HT1080 (cell line): ENCODE measurements at regions not wholly inside any gene's neighbourhood (a gene's known extent, or its start where the extent isn't known, plus 50 kb on each side); places are given as distances from the start of the nearest gene placed in this dataset.

ENCODE experiments used
- DNase-seq: peaks from one replicate; pipeline ENCODE4 v3.0.0-alpha.2; 2015; ENCODE audit warnings: low read depth

DNA sequence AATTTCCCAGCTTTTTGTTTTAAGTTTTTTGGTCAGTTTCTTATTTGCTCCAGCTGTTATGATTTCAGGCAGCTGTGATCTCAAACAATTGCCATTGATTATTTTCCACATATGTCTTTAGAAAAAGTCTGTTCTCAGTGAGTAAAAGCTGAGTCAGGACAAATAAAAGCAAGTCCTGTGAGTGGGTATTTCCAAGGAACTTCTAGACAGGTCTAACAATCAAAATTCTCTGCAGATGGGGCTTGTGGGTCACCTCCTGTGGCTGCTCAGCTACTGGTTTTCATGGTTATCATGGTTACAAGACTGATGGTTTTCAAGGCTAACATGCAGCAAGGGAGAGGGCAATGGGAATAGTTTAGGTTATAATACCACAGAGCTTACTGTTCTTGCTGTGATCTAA, 585.7 kb downstream of the LMO4 start:
- no peak for DNase-seq

DNA sequence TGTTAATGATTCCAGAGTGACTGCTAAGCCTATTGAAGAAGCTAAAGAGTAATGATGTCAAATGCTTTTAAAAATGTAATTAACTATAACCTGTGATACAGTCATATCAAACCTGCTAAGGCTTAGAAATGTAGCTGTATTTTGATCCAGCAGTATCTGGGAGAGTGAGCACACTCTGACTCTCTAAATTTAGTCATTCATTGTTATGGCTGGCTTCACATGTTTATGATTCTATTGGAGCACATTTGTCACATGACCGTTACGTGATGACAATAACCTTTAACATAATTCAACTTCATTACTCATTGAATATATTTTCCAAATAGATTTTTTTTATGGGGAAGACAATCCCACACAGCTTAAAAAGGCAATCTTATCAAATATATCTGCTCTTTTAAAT, 587.1 kb downstream of the LMO4 start:
- DNase-seq = peak; percentile 7

DNA sequence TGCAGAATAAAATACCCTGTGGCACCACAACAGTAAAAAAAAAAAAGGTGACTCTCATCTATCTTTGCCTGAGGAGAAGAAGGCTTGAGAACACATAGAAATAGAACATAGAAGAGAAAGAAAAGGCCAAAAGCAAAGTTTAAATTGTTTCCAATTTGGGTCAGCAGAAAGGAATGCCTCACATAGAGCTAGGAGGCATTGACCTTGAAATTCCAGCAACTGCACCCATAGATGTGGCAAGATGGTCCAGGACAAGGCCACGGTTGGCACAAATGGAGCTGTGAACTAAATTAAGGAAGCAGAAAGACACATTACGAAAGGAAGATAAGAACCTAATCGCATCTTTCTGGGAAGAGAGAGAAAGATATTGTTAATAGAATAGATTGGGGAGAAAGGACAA, 588.3 kb downstream of the LMO4 start:
- DNase-seq = no peak

DNA sequence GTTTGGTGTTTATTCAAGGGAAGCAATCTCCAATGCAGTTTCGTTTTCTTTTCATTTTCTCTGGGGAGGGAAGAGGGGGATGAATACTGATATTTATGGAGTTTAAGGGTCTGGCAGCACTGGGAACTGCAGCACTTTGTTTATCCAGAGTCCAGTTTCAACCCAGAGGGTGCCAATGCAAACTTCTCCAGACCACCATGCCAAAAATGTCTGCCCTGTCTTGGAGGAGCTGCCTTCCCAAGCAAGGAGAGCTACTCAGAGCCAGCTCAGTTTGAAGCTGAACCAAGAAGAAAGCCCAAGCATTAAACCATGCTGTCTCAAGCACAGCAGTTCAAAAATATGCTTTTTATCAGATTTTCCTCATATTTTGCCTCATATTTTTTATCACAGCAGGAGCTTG, 589.7 kb downstream of the LMO4 start:
- DNase-seq = no peak

DNA sequence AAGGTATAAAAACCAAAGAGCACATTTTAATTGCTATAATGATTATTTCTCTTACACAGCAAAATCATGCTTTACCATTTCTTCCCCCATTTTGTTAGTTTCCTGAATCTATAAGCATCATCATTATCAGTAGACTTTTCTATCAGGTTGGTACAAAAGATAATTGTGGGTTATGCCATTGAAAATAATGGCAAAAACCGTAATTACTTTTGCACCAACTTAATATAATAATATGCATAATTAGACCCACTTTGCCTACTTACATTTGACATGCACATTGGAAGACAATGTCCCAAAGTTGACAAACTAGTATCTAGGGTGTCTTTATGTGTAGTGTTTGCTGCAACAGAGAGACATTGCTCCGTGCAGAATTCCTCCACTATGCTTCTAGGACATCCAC, 594.2 kb downstream of the LMO4 start:
- DNase-seq = no peak

DNA sequence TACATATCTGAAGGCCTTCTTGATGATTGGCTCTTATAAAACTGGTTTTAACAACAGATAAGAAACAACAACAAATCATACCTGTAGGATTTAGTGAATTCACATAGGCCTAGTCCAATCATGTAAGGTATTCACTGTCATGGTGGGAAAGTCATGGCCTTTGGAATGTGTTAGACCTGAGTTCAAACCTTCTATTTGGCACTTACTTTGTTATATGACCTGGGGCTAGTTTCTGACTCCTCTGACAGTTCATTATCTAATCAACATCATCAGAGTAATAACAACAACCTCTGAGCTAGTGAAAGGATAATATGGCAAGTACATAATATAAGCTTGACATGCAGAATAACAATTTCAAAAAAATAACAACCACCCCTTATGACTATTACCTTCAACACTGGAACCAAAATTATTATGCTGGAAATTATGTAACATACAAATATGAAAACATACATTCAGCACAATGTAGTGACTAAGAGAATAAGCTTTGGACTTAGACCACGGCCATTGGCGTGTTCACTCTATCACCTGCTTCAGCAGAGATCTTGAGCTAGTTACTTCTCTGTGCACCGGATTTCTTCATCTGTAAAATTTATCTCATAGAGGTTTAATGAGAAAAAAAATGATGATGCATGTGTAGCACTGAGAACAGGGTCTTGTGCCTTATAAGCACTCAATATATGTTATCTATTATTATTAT, 597.6 kb downstream of the LMO4 start:
- no peak for DNase-seq

DNA sequence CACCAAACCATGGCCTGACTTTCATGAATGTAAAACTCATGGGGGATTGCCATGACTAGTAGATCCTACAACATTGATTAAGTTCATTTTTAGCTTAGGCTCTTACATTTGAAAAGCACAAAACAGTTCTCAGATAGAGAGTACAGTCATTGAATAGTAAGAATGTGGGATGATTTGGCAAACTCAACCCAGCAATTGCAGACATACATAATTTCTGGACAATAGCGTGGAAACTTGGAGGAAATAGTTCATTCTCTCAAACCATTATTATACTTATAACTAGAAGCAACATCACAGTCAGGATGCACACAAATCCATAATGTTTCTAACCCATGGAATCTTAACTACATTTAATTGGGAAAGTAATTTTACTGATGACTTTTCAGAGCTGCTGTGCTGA, 598.2 kb downstream of the LMO4 start:
- DNase-seq = no peak

DNA sequence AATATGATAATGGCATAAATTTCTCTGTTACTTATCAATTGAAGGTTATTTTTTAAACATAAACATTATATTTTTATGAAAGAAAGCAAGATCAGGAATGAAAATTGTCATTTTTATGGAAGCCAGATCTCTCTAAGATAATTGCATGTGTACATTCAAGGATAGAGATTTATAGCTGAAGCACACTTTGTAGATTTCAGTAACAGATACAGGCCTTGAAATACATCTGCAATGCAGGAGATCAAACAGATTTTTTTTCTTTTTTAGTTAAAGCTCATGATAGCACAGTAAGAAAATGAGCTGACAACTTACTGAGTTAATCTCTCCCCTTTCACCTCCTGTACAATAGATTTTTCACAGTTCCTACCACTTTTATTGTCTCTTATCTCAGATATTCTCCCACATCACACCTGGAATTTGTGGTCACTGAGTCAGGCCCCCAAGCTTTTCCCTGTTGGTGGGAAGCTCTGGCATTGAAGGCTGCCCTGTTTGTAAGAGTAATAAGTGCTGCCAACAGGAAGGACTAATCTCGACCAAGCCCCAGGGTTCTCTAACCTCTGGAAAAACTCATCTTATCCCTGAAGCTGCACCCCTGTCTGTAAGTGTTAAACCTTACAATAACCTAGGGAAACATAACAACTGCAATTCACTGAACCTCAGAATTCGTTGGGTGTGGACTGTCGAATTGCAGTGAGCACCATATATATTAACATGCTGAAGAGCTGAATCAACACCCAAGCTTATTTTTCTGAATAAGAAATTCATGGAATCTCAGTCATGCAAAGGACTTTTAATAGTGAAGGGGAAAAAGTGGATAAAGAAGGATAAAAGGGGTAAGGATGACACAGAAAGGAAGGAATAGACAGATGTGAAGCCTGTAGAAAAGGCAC, 599.0 kb downstream of the LMO4 start:
- peak; percentile 55 for DNase-seq

DNA sequence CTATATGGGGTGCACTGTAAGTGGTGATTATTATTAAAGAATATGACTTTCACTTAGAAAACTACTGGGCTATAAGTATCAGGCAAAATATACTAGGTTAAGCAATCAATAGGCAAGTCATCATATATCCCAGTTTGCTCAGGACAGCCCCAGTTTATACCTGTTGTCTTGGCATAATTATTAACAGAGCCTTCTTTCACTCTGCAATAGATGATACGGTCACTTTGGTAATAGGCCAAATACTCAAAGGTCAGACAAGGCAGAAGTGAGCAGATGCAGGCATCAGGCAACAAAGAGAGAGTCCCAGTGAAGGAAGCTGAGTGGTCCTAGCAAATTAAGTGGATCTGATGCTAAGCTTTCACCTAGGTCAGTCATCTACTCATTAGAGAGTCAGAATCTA, 599.9 kb downstream of the LMO4 start:
- DNase-seq = no peak

DNA sequence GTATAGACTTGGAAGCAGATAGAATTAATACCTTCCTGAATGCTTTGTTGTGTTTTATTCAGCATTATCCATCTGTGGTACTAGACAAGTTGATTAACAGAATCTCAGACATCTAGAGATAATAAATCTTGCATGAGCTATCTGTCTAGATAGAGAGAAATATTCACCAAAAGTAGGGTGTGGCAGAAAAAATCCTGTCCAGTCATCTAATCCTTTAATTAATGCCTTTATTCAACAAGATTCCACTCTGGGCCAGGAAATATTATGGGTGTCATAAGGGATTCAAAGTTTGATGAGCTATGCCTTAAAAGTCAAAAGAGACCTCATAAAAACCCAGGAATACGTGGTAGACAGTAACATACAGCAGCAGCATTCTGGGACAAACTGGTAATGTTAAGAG, 601.2 kb downstream of the LMO4 start:
- no peak for DNase-seq

DNA sequence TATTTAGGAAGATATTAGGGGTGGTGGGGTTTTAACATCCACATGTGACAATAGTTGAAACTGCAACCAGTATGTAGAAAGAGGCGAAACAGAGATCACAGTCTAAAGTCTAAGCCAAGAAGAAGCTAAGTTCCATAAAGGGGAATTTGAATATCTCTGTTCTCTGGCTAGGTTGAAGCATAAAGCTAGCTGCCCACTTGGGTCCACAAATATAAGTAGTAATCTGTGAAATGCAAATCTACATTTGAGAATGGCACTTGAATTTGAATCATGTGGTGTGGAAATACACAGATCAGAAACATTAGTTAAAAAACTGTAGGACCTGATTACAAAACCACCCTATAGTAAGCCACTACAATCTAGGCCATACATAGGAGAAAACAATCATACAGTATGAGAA, 602.1 kb downstream of the LMO4 start:
- DNase-seq = no peak

DNA sequence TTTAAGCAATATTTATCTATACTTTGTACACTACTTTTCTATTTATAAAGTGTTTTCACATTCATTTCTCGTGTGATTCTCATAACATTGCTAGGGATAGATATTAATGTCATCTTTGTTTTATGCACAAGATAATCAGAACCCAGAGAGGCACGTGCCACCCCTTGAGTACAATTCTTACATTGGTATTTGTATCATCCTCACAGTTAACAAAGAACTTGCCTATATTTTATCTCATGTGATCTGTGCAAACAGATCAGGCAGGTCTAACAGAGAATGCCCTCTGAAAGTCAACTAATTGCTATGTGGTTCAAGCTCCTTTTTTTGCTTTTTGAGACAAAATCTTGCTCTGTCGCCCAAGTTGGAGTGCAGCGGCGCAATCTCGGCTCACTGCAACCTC, 604.5 kb downstream of the LMO4 start:
- DNase-seq = no peak

DNA sequence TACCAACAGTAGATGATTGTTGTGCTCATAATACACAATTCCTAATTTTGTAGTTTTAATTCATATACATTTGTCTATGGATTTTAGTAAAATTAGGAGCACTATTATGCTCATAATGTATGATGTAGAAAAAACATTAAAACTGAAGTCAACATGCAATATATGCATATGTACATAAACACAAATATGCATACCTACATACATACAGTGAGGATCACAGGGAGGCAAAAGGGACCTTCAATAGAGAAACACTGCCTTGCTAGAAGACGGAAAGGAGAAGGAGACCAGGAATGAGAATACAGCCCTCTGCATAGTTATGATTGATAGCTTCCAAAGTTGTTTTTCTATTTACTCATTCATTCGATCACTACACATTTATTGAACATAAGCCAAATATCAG, 606.5 kb downstream of the LMO4 start:
- no peak for DNase-seq

DNA sequence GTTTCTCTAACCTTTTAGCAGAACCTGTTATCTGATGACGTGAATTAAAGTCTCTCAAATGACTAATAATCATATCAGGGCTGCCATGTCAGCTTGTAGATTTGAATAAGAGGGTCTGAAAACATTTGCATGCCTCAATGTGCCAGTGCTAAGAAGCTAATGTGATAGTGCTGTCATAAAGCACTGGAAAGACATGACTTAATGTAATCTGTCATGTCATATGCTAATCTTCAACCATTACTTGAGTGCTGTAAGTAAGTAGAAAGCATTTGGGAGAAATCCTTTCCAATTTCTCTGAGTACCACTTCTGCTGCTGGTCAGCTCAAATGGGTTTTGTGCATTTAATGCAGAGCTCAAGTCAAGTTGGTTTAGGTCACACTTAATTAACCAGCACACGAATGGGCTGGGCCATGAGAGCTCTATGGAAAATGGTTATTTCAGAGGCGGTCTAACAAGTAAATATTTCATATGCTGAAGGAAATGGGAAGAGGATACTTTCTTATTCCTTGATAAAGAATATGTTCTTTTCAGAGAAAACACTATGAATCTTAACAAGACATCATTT, 609.2 kb downstream of the LMO4 start:
- DNase-seq = no peak

DNA sequence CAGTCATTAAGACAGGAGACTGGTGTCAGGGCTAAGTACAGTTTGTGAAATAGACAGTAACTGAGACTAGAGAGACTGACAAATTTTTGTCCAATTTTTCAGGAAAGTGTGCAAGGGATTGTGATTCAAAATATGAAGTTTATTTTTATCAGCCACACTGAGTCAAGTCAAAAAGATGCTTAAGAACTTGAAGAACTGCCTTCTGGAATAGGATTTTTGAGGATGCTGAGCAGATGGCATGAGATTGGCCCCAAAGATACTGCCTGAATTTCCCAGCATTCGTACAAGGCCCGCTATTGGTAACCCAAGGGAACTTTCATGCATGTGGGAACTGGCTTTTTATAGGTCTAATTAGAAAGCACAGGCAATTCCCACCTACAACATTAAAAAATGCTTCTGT, 610.0 kb downstream of the LMO4 start:
- no peak for DNase-seq

DNA sequence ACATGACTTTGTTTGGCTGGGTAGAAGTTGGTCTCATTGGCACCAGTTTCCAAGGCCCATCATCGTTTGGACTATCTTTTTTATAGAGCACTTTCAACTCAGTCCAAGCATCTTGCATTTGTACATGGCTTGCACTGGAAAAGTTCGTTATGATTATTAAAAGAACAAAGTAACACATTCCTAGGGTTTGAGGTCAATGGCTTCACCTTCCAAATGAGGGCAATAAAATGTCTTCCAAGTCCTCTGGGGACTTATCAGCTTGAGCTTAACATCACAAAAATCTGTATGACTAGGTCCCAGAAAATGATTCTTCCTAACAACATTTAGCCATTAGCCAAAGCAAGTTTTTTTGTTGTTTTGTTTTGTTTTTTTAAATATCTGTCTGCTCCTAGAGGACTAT, 610.8 kb downstream of the LMO4 start:
- no peak for DNase-seq

DNA sequence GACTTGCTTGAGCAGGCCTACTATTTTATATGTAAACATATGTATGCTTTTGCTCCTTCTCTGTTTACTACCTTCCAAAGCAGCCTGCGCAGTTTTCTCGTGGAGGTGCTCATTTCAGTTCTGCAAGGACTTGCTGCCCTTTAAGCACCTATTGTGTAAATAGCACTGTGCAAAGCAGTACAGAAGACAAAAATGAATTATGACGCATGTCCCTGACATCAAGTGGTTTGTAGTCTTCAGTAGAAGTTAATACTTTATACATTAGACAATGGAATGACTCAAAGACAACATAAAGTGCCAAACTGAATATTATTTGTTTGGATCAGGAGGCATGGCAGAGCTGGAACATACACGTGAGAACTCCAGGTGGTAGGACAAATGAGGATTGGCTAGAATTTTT, 611.7 kb downstream of the LMO4 start:
- DNase-seq = no peak

DNA sequence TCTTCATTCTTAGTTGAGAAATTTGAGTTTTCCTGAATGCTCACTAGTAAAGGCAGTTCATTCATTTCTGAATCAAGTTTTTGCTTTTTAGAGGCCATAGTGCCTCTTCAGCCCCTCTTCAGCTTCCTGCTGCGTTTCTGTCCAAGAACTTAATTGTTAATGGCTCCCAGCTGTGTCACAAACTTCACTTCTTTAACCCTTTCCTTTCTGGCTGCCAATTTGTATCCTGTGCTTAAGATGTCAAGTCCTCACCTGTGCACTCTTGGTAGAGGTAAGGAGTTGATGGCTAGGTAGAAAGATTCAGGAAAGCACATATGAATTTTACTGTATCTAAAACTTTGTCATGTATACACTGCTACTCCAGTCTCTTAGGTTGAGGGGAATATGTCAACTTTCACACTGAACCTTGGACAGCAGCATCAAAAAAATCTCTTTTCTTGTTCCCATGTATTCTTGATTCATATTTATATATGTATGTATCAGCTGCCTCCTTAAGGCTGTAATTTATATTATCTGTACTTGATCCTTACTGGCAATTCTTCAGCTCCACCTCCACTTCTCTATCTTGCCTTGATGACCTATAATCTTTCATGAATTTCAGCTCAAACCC, 612.8 kb downstream of the LMO4 start:
- no peak for DNase-seq

DNA sequence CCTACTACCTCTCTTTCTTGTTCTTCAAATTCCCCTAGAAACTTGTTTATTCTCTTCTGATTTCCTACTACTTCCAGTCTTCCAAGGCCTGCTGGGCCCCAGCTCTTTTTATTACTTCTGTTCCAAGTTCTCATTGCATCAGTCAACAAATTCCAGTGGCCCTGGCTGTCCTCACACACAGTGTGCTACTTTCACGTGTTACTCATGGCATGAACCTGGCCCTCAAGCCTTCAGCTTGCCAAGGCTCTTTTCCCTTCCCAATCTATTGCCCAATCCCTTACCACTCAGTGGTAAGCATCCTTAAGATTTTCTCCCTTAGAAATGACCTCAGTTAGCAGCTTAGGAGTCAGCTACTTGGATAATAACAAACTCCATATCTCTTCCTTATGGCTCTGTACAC, 613.5 kb downstream of the LMO4 start:
- DNase-seq = no peak

DNA sequence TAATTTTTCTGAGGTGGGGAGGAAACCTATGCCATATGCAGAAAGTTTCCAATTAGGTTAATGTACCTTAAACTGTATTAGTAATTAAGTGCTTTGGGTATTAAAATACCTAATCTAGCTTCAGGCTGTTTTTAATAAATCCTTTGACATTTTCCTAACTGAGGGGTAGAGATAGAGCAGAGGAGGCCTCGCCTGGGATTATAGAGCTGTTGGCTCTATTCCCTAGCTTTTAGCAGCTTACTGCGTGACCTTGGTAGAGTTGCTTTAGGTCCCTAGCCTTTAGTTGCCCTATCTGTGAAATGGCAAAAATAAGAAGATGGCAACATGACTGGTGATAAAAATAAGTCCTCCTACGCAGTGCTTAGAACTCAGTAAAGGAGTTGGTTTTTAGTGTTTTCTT, 621.0 kb downstream of the LMO4 start:
- no peak for DNase-seq

DNA sequence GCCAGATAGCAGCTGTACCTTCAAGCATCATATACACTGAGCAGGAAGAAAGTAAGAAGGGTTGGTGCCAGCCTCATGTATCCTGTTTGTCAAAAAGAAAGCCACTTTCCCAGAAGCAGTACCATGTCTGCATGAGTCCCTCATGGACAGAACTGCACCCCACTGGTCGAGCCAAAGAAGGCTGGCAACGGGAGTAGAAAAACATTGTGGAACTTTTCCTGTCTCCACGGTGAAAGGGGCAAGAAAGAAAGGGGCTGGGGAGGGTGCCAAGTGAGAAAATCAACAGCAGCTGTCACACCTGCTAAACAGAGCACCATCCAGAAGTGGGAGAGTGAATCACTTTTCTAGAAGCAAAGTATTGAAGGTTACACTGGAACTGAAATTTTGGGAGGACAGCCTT, 621.7 kb downstream of the LMO4 start:
- no peak for DNase-seq

DNA sequence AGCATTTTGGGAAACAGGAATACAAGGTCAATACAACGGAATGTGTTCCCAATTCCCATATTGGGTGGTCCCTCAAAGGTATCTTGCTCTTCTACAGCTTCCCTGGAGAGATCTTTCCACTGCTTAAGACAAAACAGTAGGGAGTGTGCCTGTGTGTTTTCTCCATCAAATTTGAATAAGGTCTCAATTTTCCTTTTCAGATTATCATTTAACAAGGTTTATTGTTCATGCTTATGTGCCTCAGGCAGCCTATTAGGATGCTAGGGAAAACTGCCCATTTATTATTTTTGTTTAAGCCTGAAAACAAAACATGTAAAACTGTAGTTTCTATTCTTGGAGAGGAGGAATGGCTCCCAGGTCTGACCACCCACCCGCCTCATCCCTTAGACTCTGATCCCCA, 622.7 kb downstream of the LMO4 start:
- DNase-seq = no peak
